PC-3 (cell line): ENCODE measurements at regions not wholly inside any gene's neighbourhood (a gene's known extent, or its start where the extent isn't known, plus 50 kb on each side); places are given as distances from the start of the nearest gene placed in this dataset.

Experiments
- EZH2 ChIP-seq: fragments of 300-600 bp; sonication (generic); IDR thresholded peaks from one replicate; pipeline ENCODE4 v1.6.1; 2017; ENCODE audit warnings: antibody characterized with exemption, mild to moderate bottlenecking, low read length; ENCODE audit not compliant: unreplicated experiment
- TF ChIP-seq, protein P1 (sequence below): fragments of 300-600 bp; sonication (generic); conservative IDR thresholded peaks from 2 replicates; pipeline ENCODE4 v1.5.1; 2017; ENCODE audit warnings: antibody characterized with exemption, low read depth, mild to moderate bottlenecking, low read length

DNA sequence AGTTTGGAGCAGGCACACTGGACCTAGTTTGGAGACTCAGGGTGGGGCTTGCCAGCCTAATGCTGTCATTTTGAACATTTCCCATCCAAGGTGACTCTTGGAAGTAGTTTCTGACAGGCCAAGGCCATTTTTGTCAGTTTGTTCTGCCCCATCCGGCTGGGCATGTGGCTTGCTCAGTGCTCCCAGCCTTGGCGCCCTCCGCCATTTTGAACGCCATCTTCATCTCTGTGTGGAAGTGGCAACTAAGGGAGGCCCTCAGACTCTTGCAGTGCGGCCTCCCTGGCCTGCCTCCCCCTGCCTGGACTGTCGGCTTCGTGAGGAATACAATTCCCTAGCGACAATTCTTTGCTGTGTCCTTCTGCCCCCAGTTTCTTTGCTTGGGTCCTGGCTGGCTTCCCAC, 150.6 kb upstream of the RGMA start:
- TF ChIP-seq, protein P1, sequence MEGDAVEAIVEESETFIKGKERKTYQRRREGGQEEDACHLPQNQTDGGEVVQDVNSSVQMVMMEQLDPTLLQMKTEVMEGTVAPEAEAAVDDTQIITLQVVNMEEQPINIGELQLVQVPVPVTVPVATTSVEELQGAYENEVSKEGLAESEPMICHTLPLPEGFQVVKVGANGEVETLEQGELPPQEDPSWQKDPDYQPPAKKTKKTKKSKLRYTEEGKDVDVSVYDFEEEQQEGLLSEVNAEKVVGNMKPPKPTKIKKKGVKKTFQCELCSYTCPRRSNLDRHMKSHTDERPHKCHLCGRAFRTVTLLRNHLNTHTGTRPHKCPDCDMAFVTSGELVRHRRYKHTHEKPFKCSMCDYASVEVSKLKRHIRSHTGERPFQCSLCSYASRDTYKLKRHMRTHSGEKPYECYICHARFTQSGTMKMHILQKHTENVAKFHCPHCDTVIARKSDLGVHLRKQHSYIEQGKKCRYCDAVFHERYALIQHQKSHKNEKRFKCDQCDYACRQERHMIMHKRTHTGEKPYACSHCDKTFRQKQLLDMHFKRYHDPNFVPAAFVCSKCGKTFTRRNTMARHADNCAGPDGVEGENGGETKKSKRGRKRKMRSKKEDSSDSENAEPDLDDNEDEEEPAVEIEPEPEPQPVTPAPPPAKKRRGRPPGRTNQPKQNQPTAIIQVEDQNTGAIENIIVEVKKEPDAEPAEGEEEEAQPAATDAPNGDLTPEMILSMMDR, result no peak
- no peak for TF ChIP-seq EZH2
